Esophagus squamous epithelium (tissue), 4 donors: ENCODE measurements at regions not wholly inside any gene's neighbourhood (a gene's known extent, or its start where the extent isn't known, plus 50 kb on each side); places are given as distances from the start of the nearest gene placed in this dataset.

Experiments used
- POLR2A ChIP-seq, 4 donors: fragments of 450-650 bp; IDR thresholded peaks; one replicate each; pipeline ENCODE4 v1.6.1; 2017; ENCODE audit warnings: antibody characterized with exemption in 4 of 4, mild to moderate bottlenecking in 4 of 4, moderate library complexity in 3 of 4
- TF ChIP-seq, protein P1 (sequence below), 6 experiments: fragments of 450-650 bp in 4 of 6; fragments of 200-600 bp in 2 of 6; sonication (generic) in 2 of 6; IDR thresholded peaks; one replicate each; pipeline ENCODE4 v1.5.1; 2016 to 2019; ENCODE audit warnings: antibody characterized with exemption in 6 of 6, mild to moderate bottlenecking in 4 of 6, moderate library complexity in 4 of 6

DNA sequence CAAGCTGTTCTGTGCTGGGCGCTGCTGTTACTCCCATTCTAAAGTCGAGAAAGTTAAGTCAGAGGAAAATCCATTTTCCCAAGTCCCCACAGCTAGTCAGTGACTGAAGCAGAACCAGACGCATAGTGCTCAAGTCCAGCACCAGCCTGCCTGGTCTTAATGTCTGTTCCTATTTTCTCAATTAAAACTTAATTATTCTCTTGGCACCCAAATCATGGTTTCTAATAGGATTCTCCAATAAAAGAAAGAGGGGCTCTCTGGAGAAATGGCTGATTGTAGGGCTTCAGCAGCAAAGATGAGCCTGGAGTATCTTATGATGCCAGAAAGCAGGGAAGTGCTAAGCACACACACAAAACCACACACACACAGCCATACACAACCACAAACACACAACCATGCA, 531.0 kb upstream of the SALL3 start:
- TF ChIP-seq, protein P1, sequence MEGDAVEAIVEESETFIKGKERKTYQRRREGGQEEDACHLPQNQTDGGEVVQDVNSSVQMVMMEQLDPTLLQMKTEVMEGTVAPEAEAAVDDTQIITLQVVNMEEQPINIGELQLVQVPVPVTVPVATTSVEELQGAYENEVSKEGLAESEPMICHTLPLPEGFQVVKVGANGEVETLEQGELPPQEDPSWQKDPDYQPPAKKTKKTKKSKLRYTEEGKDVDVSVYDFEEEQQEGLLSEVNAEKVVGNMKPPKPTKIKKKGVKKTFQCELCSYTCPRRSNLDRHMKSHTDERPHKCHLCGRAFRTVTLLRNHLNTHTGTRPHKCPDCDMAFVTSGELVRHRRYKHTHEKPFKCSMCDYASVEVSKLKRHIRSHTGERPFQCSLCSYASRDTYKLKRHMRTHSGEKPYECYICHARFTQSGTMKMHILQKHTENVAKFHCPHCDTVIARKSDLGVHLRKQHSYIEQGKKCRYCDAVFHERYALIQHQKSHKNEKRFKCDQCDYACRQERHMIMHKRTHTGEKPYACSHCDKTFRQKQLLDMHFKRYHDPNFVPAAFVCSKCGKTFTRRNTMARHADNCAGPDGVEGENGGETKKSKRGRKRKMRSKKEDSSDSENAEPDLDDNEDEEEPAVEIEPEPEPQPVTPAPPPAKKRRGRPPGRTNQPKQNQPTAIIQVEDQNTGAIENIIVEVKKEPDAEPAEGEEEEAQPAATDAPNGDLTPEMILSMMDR (IDR thresholded peaks at IDR 0.05): no peak
- TF ChIP-seq POLR2A (IDR thresholded peaks at IDR 0.05): no peak
